Dermis blood vessel endothelial cell (primary cell): ENCODE measurements at regions not wholly inside any gene's neighbourhood (a gene's known extent, or its start where the extent isn't known, plus 50 kb on each side); places are given as distances from the start of the nearest gene placed in this dataset.
"Not testable (repeated sequence)": the region's sequence is repeated elsewhere in the genome, so short reads cannot be mapped to it uniquely, and the experiment has no call there.

Source experiments
- DNase-seq: peaks from one replicate; pipeline ENCODE4 v3.0.0; 2010

DNA sequence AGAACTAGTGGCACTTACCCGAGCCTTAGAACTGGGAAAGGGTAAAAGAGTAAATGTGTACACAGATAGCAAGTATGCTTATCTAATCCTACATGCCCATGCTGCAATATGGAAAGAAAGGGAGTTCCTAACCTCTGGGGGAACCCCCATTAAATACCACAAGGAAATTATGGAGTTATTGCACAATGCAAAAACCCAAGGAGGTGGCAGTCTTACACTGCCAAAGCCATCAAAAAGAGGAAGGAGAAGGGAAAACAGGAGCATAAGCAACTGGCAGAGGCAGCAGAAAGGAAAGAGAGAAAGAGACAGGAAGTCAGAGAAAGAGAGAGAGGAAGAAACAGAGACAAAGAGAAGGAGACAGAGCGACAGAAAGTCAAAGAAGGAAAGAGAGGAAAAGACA lies 876.9 kb downstream of the XPNPEP1 start:
- not testable (repeated sequence) for DNase-seq

DNA sequence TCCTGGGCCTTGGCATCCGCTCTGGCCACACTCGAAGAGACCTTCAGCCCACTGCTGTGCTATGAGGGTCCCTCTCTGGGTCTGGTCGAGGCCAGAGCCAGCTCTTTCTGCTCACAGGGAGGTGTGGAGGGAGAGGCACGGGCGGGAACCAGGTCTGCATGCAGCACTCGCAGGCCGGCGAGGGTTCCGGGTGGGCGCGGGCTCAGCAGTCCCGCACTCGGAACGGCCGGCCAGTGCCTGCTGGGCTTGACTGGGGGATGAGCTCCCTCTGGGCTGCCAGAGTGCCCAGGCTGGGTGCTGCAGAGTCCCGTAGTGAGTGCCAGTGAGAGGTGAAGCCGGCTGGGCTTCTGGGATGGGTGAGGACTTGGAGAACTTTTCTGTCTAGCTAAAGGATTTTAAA lies 882.7 kb downstream of the XPNPEP1 start:
- DNase-seq, result no peak

DNA sequence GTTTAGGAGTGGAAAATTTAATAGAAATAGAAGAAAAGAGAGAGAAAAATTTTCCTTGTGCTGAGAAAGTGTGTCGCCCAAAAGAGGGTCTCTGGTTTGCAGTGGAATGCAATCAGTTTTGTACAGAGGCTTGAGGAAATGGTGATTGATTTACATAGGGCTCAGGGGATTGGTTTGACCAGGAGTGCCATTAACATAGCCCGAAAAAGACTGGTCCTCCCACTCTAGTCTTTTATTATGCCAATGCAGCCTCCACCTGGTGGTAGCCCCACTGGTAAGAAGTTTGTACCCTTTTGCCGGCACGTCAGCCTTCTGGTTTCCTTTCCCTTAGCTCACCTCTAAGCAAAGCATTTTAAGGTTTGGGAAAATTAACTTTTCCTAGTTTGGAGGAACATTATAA lies 885.3 kb downstream of the XPNPEP1 start:
- DNase-seq, result no peak

DNA sequence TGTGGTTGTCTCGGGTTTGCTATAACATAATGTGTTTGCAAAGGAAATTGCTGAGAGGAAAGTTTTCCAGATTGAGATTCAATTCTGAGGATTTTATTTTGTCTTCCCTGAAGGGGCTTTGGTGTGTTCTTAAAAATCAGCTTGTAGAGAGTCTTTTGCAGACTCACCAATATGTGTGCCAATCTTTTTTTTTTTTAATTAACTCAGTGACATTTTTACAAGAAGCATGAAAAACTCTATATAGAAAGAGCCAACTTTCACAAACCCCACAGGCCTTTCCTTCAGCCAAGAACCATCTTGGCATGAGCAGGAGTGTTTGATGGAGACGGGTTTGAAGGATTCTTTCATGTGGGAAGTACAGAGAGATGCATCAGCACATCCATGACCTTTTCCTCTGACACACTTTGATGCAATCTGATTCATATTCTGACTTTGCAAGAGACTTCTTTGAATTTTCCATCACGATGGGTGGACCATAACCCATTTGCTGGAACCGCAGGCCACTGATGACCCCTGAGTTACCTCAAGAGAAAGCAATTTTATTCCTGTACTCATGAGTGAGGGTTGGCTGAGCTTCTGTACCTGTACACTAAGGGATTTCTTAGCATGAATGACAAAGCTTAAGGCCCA lies 892.6 kb downstream of the XPNPEP1 start:
- no peak for DNase-seq

DNA sequence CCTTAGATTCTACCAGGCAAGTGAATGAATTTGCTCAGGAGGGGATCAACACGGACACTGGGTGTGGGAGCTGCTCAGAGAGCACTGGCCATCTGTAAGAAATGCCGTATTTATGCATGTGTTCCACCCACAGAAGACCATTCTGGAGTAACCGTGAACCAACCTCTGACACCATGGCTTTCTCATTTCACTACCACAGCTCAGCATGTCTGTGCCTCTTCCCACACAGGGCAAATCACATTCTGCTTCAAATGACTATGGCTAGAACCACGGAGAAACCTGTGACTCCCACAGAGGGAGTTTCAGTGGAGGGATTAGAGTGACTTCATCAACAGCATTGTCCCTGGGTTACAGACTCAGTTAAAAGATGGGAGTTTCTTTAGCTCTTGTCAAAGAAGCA lies 893.4 kb downstream of the XPNPEP1 start:
- DNase-seq, result no peak

DNA sequence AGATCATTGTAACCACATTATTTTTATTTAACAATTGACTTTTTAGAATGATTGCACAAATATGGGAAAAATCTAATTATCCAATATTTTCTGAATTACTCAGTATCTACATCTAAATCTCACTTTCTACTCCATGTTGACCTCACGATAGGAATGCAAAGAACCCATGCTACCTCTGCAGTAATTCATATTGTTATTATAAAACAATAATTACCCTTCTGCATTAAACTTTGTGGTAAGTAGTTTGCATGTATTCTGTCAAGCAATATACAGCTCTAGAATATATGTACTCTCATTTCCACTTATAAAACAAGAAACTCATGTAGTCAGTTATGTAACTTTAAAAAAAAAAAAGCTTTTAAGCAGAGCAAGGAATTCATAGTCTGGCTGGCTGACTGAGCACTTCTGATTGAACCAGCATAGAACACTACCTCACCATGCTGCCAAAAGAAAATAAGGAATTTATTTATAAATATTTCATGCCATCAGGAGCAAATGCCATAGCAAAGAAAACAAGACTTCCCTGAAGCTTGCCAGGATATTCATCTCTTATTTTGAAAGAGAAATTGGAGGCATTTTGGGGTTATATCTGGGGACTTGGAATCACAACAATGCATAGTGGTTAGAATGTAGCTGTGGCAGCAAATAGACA lies 895.7 kb downstream of the XPNPEP1 start:
- DNase-seq, result no peak

DNA sequence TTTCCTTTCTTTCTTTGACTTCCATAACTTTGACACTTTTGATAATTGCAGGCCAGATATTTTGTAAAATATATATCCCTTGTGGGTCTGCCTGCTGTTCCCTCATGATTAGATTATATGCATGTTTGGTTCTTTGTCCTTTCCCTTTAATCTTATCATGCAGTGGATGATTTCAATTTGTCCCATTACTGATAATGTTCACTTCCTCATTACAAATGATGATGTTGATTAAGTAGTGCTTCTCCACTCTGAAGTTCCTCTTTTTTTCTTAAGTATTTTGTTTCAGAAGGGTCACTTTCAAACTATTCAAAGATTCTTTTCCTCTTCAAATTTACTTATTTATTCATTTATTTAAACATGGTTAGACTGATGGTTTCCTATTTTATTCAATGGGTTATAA lies 898.1 kb downstream of the XPNPEP1 start:
- no peak for DNase-seq

DNA sequence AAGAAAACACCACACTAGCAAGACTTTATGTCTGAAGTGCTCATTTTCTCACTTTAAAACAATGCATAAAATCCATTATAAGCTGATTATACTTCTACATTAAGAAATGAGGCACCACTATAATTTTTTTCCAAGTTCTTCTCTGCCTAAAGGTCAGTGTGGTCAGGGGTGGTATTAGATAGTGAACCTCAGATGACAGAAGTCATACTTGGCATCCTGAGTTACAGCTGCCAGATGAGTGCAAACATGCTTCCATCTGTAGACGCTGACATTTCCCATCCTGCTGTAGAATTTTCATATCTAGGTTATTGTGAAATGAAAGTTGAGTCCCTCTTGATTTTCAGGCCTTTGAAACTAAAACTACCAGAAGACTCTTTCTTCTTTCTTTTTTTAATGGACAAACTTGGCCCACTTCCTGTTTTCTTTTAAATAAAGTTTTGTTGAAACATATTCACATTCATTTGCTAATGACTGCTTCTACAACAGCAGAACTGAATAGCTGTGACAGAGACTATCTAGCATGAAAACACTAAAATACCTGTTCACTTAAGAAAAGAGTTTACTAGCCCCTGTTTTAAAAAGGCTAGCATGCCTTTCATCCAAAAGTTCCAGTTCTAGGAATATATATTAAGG lies 900.8 kb downstream of the XPNPEP1 start:
- no peak for DNase-seq

DNA sequence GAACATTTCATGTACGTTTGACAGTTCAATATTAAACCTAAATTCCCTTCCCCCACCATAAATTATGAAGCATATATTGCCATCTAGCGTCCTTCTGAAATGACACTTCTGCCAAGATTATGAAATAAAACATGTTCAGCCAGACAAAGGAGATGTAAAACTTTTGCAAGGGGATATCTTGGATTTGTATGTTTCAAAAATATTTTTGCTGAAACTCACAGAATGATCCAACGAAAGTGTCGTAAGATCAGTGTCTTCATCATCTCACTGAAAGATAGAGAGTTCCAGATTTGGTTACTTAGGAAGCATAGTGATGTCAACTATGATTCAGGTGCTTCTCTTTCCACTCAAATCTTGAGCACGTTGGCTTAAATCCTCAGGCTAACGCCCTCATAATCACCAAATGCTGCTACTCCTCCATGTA lies 904.3 kb downstream of the XPNPEP1 start:
- no peak for DNase-seq

DNA sequence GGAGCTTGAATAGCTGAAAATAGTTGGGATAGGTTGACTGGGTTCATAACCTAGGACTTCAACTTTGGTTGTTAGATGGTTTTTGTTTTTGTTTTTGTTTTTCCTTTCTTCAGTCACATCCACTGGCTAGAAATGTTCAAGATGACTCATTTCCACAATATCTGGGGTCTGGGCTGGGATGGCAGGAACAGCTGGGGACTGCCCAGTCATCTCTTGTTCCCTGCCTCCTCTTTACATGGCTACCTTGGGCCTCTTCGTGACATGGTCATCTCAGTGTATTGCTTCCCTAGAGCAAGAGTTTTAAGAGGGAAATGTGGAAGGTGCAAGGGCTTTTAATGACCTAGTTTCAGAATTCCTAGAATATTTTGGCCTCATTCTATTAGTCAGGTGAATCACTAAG lies 915.8 kb downstream of the XPNPEP1 start:
- no peak for DNase-seq

DNA sequence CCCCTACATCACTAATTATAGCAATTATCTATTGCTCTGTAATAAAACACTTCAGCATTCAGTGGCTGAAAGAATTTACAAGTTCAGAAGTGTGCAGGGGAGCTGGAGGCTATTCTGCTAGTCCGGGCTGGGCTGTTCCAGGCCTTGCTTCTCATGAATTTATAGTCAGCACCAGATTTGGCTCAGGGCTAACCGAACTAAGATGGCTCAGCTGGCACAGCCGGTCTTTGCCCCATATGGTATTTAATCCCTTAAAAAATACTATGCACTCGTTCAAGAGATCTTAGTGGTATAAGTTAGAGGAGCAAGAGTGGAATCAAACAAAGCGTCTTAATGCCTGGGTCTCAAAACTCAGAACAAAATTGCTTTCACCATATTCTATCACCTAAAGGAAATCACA lies 932.9 kb downstream of the XPNPEP1 start:
- DNase-seq, result no peak

DNA sequence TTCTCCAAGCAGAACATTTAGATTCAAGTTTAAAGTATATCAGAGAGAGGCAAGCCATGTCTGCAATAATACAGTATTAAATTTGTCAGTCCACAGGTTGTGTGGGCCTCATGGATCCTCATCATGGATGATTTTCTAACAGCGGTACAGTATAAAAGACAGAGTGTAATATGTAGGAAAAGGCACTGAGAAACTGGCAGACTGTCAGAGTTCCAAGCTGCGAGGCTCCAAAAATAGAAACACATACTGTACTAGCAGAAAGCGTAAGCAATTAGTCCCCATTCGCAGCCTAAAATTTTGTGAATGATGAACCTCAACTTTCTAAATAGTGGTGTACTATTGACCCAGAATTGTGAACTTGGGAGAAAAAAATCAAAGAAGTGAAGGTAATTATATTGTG lies 933.3 kb downstream of the XPNPEP1 start:
- no peak for DNase-seq

DNA sequence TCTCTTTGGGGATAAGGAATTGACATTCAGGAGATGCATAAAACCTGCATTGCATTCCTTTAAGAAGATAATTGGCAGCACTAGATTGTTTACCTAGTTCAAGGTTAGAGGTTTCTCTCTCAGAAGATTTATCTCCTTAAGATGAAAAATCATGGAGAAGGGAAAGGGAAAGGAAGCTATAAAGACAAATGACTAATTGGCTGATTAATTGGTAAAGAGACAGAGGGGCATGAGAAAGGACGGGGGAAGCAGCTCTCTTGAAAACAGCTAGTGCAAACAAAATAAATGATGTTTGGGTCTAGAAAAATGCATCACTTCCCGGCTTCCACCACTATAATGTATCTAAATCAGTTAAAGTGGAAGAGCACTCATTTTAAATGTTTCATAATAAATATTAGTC lies 941.2 kb downstream of the XPNPEP1 start:
- no peak for DNase-seq

DNA sequence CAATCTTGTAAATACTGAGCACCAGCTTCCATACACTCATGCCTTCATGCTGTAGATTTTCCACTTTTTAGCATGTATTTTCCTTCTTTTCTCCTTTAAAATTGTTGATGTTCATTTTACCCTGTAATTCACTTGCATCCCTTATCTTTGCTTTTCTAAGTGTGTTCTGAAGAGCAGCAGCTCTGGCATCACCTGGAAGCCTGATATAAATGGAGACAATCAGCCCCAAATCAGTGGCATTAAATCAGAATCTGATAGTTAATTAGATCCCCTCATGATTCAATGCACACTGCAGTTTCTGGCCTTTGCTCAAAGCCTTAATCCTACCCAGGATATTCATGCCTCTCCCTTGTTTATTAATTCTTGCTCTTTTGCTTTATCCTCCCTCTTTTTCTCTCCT lies 942.4 kb downstream of the XPNPEP1 start:
- no peak for DNase-seq

DNA sequence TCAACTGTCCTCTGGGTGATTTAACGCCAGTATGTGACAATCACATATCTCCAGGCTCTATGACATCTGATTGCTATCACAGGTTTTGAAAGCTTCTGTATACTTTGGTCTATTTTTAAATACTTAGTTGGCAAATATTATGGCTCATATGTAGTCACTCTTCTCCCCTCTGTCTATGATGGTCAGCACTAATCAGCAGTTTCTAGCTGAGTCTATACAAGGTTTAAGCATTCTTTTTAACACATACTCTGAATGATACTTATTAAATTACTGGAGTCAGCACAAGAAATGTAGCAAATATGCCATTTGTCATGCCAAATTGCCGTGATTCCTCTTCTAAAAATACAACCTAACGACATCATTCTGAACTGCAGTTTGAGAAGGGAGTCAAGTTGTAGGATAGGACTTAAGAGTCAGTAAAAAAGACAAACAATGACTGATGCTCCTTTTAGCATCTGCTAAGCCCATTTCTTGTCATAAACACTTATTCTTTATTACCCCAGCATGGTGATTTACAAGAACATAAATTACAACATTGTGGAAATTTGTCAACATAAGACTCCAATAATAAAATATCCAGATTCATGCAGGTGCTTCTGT lies 947.8 kb downstream of the XPNPEP1 start:
- no peak for DNase-seq

DNA sequence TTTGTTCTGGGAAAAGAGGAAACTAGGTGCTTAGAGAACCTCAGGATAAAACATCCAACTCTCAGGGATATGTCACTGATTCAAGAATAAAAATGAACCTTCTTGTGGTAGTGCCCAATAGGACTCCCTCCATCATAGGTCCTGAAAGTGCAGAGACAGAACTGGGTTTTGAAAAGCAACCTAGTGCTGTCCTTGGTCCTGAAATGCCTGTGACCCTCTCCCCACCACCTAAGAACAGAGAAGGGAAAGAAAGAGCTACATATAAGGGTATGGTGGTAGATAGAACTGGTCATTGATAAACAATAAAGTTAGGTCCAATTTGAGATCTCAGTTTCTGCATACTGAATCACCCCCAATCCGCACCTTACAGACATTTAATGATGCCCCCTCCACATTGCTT lies 953.3 kb downstream of the XPNPEP1 start:
- peak; percentile 0 for DNase-seq

DNA sequence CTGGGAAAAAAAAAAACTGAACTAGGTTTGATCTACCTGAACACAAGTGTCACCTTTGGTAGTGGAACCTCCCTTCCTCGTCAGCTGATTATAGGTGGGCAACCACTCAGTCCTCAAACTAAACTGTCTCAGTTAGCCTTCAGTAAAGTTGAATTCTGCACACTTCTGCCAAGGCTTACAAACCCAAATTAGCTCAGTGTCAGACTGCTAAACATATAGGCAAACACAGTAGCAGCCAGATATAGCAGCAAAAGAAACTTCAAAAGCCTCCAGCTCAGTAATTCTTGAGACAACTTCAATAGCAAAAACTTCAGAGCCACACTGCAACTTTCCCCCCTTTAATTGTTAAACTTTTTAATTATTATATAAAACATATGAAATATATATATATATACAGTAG lies 956.9 kb downstream of the XPNPEP1 start:
- DNase-seq, result no peak

DNA sequence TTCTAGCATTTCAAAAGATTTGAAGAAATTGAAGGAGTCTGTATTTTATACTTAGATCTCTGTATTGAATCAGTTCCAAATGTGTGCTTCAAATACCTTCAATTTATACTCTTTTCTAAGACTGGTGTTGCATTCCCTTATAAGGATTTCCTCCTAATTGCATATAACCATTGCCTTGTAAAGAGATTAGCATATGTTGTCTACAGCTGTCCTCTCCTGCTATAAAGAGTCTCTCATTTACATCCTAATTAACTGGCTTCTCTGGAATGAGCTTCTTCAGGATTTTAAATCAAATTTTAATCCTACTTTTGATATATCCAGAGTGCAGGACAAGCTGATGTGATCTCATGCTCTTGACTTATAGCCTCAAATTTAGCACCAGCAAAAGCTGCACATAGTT lies 957.3 kb downstream of the XPNPEP1 start:
- no peak for DNase-seq

DNA sequence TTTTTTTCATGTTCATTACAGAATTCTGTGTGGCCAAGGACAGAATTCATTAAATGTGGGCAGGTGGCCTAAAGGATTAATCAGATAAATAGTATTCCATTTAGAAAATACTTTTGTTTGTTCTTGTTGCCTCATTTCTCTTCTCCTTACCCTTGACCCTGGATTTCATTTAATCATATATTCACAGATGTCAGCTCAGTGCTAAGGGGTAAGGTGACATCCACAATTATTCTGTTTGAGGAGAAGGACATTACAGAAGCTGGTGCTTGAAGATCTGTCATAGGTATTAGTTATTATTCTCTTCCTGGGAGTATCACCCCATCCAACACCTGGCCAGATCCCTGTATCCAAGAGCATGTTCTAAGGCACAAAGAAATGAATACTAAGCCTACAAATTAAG lies 961.1 kb downstream of the XPNPEP1 start:
- no peak for DNase-seq

DNA sequence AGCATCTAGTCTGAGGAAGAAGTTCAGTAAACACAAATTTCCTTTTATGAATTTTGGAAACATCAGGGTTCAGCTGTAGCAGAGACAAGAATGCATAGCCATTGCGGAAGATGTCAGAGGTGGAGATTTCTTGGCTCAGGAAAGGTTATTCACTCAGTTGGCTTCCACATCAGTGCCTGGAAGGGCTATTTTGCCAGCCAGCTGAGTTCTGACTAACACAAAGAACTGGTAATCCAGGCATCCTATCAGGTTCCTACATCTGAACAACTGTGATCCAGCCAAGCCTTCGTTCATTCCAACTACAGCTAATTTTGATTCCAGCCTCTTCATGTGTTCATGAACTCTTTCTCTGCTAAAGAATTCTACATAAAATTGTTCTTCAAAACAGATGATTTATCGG lies 965.6 kb downstream of the XPNPEP1 start:
- DNase-seq, result no peak

DNA sequence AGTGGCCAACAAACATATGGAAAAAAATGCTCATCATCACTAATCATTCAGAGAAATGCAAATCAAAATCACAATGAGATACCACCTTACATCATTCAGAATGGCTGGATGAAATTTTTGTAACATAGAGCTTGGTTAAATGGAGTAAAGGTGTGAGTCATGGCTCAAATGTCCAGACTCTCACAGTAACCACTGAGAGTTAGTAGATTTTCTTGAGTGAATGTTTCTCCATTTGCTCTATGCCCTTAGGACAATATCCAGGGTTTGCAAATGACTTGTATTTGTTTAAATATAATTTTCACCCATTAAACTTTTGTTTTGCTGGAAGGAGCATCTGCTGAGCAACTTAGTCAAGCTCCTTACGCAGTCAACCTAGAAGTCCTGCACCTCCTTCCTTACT lies 967.2 kb downstream of the XPNPEP1 start:
- DNase-seq, result no peak

DNA sequence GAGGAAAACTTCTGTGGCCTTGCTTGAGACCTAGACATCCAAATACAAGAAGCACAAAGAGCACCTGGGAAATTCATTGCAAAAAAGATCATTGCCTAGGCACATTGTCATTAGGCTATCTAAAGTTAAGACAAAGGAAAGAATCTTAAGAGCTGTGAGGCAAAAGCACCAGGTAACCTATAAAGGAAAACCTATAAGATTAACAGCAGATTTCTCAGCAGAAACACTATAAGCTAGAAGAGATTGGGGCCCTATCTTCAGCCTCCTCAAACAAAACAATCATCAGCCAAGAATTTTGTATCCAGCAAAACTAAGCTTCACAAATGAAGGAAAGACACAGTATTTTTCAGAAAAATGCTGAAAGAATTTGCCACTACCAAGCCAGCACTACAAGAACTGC lies 1003.3 kb downstream of the XPNPEP1 start:
- not testable (repeated sequence) for DNase-seq

DNA sequence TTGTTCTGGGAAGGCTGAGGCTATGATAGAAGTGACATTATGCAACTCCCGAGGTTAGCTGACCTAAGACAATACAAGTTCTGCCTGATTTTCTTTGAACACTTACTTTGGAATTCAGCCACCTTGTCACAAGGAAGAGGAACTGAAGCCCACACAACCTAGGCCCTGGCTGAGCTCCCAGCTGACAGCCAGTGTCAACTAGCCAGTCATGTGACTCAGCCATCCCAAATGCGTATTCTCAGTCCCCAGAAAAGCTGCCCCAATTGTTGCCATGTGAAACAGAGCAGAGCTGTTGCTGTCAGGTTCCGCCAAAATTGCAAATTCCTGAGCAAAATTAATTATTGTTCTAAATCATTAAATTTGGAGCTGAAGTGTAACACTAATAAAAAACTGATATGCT lies 1010.0 kb downstream of the XPNPEP1 start:
- DNase-seq, result no peak
